Astrocyte (in vitro differentiated cells and primary cell): ENCODE measurements at regions not wholly inside any gene's neighbourhood (a gene's known extent, or its start where the extent isn't known, plus 50 kb on each side); places are given as distances from the start of the nearest gene placed in this dataset.
"Not testable (repeated sequence)": the region's sequence is repeated elsewhere in the genome, so short reads cannot be mapped to it uniquely, and the experiment has no call there.

Source experiments
- DNase-seq: peaks from one replicate; pipeline ENCODE4 v3.0.0-alpha.2; 2010; ENCODE audit warnings: low read depth
- FAIRE-seq: peaks from 2 replicates; lab custom pipeline; 2011; peaks lifted over from hg19 to GRCh38; lab: Jason Lieb, UNC
- H2AFZ ChIP-seq: 2 replicates; pipeline ENCODE4 v1.6.0; 2012; ENCODE audit warnings: low read depth, low read length, inconsistent platforms
- H3K27ac ChIP-seq: 2 replicates; pipeline ENCODE4 v1.5.1; 2011; ENCODE audit warnings: low read depth, low read length, inconsistent platforms
- H3K27me3 ChIP-seq: 2 replicates; pipeline ENCODE4 v1.6.0; 2011; ENCODE audit warnings: low read length, inconsistent platforms; ENCODE audit not compliant: insufficient read depth
- H3K36me3 ChIP-seq: 2 replicates; pipeline ENCODE4 v1.5.1; 2011; ENCODE audit warnings: low read length, inconsistent platforms; ENCODE audit not compliant: insufficient read depth
- H3K4me1 ChIP-seq: 2 replicates; pipeline ENCODE4 v1.5.1; 2011; ENCODE audit warnings: low read length, inconsistent platforms; ENCODE audit not compliant: insufficient read depth
- H3K4me2 ChIP-seq: 2 replicates; pipeline ENCODE4 v1.6.0; 2012; ENCODE audit warnings: low read length, inconsistent platforms
- H3K4me3 ChIP-seq: 2 replicates; pipeline ENCODE4 v1.5.1; 2011; ENCODE audit warnings: low read depth, mild to moderate bottlenecking, low read length, inconsistent platforms; ENCODE audit not compliant: insufficient read depth
- H3K79me2 ChIP-seq: 2 replicates; pipeline ENCODE4 v1.6.0; 2012; ENCODE audit warnings: mild to moderate bottlenecking, low read length, inconsistent platforms; ENCODE audit not compliant: insufficient read depth
- H3K9ac ChIP-seq: 2 replicates; pipeline ENCODE4 v1.6.0; 2012; ENCODE audit warnings: mild to moderate bottlenecking, low read length, inconsistent platforms
- H3K9me3 ChIP-seq: 2 replicates; pipeline ENCODE4 v1.5.1; 2012; ENCODE audit warnings: low read depth, mild to moderate bottlenecking, low read length, inconsistent platforms; ENCODE audit not compliant: insufficient read depth
- H4K20me1 ChIP-seq: 2 replicates; pipeline ENCODE4 v1.6.0; 2012; ENCODE audit warnings: low read length, inconsistent platforms; ENCODE audit not compliant: insufficient read depth
- H3K27ac Mint-ChIP-seq: one replicate; pipeline ENCODE4 v1.8.0; 2021; ENCODE audit warnings: mild to moderate bottlenecking, mixed read lengths; ENCODE audit not compliant: unreplicated experiment
- H3K27me3 Mint-ChIP-seq: one replicate; pipeline ENCODE4 v1.8.0; 2021; ENCODE audit warnings: low read depth, mixed read lengths; ENCODE audit not compliant: unreplicated experiment
- H3K36me3 Mint-ChIP-seq: one replicate; pipeline ENCODE4 v1.8.0; 2021; ENCODE audit warnings: low read depth, mixed read lengths; ENCODE audit not compliant: unreplicated experiment
- H3K4me1 Mint-ChIP-seq: one replicate; pipeline ENCODE4 v1.8.0; 2021; ENCODE audit warnings: low read depth, mixed read lengths; ENCODE audit not compliant: unreplicated experiment
- H3K4me3 Mint-ChIP-seq: one replicate; pipeline ENCODE4 v1.8.0; 2021; ENCODE audit warnings: mild to moderate bottlenecking, moderate library complexity, mixed read lengths; ENCODE audit not compliant: unreplicated experiment
- H3K9me3 Mint-ChIP-seq: one replicate; pipeline ENCODE4 v1.8.0; 2021; ENCODE audit warnings: mild to moderate bottlenecking, mixed read lengths; ENCODE audit not compliant: unreplicated experiment
- EZH2 ChIP-seq: IDR thresholded peaks from 2 replicates; pipeline ENCODE4 v1.6.1; 2012; ENCODE audit warnings: mild to moderate bottlenecking, low read length, inconsistent platforms; ENCODE audit not compliant: insufficient read depth
- TF ChIP-seq, protein P1 (sequence below): IDR thresholded peaks from 2 replicates; pipeline ENCODE4 v1.5.1; 2011; ENCODE audit warnings: low read depth, mild to moderate bottlenecking, inconsistent platforms, low read length, moderate library complexity; ENCODE audit not compliant: insufficient read depth

DNA sequence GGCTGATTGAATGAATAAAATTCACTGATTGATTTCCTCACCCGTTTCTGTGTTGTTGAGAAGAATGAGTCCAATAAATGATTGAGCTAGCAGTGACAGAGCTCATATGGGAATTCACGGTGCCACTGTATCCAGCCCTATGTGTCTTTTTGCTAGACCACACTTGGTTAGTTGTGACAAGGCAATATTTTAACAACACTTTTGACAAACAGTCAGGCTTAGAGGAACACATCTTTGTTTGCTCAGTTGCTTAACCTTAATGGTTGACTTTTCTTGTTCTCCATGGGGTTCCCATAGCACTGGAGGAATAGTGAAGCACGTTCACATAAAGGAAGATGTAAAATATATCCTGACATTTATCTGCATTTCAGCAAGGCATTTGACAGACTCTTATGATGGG, 273.9 kb upstream of the DEPDC1 start:
- TF ChIP-seq, protein P1, sequence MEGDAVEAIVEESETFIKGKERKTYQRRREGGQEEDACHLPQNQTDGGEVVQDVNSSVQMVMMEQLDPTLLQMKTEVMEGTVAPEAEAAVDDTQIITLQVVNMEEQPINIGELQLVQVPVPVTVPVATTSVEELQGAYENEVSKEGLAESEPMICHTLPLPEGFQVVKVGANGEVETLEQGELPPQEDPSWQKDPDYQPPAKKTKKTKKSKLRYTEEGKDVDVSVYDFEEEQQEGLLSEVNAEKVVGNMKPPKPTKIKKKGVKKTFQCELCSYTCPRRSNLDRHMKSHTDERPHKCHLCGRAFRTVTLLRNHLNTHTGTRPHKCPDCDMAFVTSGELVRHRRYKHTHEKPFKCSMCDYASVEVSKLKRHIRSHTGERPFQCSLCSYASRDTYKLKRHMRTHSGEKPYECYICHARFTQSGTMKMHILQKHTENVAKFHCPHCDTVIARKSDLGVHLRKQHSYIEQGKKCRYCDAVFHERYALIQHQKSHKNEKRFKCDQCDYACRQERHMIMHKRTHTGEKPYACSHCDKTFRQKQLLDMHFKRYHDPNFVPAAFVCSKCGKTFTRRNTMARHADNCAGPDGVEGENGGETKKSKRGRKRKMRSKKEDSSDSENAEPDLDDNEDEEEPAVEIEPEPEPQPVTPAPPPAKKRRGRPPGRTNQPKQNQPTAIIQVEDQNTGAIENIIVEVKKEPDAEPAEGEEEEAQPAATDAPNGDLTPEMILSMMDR: no peak
- no peak for TF ChIP-seq EZH2
- Mint-ChIP-seq H3K36me3 (no peaks in the 10 kb centered on the region), H3K4me3 (no peak overlapping the region), H3K27ac (no peak overlapping the region), H3K9me3 (no peaks in the 10 kb centered on the region), H3K4me1 (no peaks in the 10 kb centered on the region), H3K27me3 (no peaks in the 10 kb centered on the region)
- no peaks in the 10 kb centered on the region for H4K20me1 ChIP-seq
- H3K79me2 ChIP-seq: no peaks in the 10 kb centered on the region
- no peaks in the 10 kb centered on the region for H3K36me3 ChIP-seq
- H3K4me2 ChIP-seq: no peak overlapping the region
- H3K27ac ChIP-seq: no peak overlapping the region
- no peaks in the 10 kb centered on the region for H3K9me3 ChIP-seq
- no peak overlapping the region for H2AFZ ChIP-seq
- DNase-seq (no peak), FAIRE-seq (no peak)
- H3K9ac ChIP-seq: no peak overlapping the region
- no peaks in the 10 kb centered on the region for H3K27me3 ChIP-seq
- no peaks in the 10 kb centered on the region for H3K4me1 ChIP-seq
- no peak overlapping the region for H3K4me3 ChIP-seq

DNA sequence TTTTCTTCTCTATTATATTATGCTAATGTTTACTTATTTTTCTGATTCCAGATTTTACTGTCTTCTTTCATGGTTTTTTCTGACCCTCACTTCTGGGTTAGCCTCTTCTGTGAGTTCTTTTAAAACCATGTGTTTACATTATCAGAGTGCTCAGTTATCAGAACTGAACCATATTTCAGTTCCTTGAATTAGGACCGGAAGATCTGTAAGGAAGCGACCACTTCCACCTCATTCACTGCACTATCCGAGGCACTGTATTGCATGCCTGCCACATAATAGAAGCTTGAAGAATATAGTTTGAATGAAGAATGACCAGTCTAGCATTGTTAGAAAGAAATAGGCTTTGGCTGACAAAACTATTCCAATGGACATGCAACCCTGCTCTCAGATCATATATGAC, 281.0 kb upstream of the DEPDC1 start:
- Histone ChIP-seq H4K20me1 (no peaks in the 10 kb centered on the region), H3K4me2 (no peak overlapping the region), H3K4me3 (no peak overlapping the region), H3K27me3 (no peaks in the 10 kb centered on the region), H3K36me3 (no peaks in the 10 kb centered on the region), H3K4me1 (no peaks in the 10 kb centered on the region), H3K9me3 (no peaks in the 10 kb centered on the region), H3K9ac (no peak overlapping the region), H3K27ac (no peak overlapping the region), H3K79me2 (no peaks in the 10 kb centered on the region), H2AFZ (no peak overlapping the region)
- FAIRE-seq (no peak), DNase-seq (no peak)
- H3K36me3 Mint-ChIP-seq: peaks cover 4% of the 10 kb centered on the region
- no peak overlapping the region for H3K27ac Mint-ChIP-seq
- no peak overlapping the region for H3K4me3 Mint-ChIP-seq
- peaks cover 11% of the 10 kb centered on the region for H3K9me3 Mint-ChIP-seq
- no peaks in the 10 kb centered on the region for H3K27me3 Mint-ChIP-seq
- TF ChIP-seq, protein P1: no peak
- no peak for TF ChIP-seq EZH2
- H3K4me1 Mint-ChIP-seq: no peaks in the 10 kb centered on the region

DNA sequence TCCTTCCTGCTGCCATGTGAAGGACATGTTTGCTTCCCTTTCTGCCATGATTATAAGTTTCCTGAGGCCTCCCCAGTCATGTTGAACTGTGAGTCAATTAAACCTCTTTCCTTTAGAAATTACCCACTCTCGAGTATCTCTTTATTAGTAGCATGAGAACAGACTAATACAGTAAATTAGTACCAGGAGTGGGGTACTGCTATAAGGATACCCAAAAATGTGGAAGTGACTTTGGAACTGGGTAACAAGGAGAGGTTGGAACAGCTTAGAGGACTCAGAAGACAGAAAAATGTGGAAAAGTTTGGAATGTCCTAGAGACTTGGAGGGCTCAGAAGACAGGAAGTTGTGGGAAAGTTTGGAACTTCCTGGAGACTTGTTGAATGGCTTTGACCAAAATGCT, 283.0 kb upstream of the DEPDC1 start:
- not testable (repeated sequence) for H3K9me3 ChIP-seq, H3K4me3 ChIP-seq, H2AFZ ChIP-seq, H3K4me2 ChIP-seq, H3K27ac ChIP-seq, DNase-seq, H3K27me3 Mint-ChIP-seq, H4K20me1 ChIP-seq, H3K27ac Mint-ChIP-seq, FAIRE-seq, H3K9ac ChIP-seq, H3K36me3 ChIP-seq, H3K79me2 ChIP-seq, H3K4me1 ChIP-seq, H3K4me3 Mint-ChIP-seq, H3K4me1 Mint-ChIP-seq, H3K27me3 ChIP-seq, H3K36me3 Mint-ChIP-seq
- peaks cover 11% of the 10 kb centered on the region for H3K9me3 Mint-ChIP-seq
